ENCODE measurements at regions not wholly inside any gene's neighbourhood (a gene's known extent, or its start where the extent isn't known, plus 50 kb on each side); places are given as distances from the start of the nearest gene placed in this dataset.

DNA sequence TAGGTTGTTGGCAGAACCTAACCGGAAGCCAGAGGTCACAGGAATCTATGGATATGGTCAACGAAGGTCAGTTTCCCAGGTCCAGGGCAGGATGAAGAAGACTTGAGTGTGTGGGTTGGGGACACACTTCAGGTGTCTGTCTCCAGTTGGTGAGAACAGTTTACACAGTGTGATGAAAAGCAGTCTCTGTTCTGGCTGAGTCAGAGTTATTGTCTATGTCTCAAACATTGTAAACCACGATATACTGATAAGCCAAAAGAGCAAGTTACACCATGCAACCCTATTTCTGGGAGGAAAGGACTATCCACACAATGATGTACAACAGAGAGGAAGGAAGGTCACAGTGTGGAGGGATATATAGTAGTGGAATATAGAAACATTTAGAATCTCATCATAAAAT is 187.1 kb upstream of the C1QTNF7 start:
- TF ChIP-seq CTCF (IDR thresholded peaks at IDR 0.05; ENCODE audit: poor library complexity) (no peak), EZH2phosphoT487 (IDR thresholded peaks at IDR 0.05; ENCODE audit: low read depth, severe bottlenecking, unreplicated experiment) (no peak)
